ENCODE measurements at regions not wholly inside any gene's neighbourhood (a gene's known extent, or its start where the extent isn't known, plus 50 kb on each side); places are given as distances from the start of the nearest gene placed in this dataset.

GRCh38 chrX:107571296-107571998 lies 56.9 kb upstream of the PRPS1 start:
- H3K36me3 Mint-ChIP-seq = no peaks in the 10 kb centered on the region
- H3K27me3 Mint-ChIP-seq (ENCODE audit: low read depth in 2 of 2) = no peaks in the 10 kb centered on the region
- H3K4me3 Mint-ChIP-seq = no peak overlapping the region
- Histone ChIP-seq H3K27ac (ENCODE audit: low read length) (no peak overlapping the region), H3K4me1 (ENCODE audit: control insufficient read depth, insufficient read depth, low read length) (no peaks in the 10 kb centered on the region), H3K9me3 (ENCODE audit: control insufficient read depth, insufficient read depth, low read length) (no peaks in the 10 kb centered on the region), H3K4me3 (ENCODE audit: low read length) (no peak overlapping the region), H3K36me3 (ENCODE audit: control insufficient read depth, insufficient read depth, low read length) (no peaks in the 10 kb centered on the region), H3K27me3 (ENCODE audit: control insufficient read depth, insufficient read depth, low read length) (no peaks in the 10 kb centered on the region)
- H3K27ac Mint-ChIP-seq = no peak overlapping the region
- 88% methylated on average over 7 of the region's 9 CpGs for WGBS (ENCODE audit: insufficient coverage)
- no peak for TF ChIP-seq CTCF (IDR thresholded peaks at IDR 0.05)
- peaks cover 4% of the 10 kb centered on the region in 2 donors for H3K4me1 Mint-ChIP-seq
- intact Hi-C loops (cut with micrococcal nuclease) = no loop called here
- no peak for DNase-seq
- no peaks in the 10 kb centered on the region for H3K9me3 Mint-ChIP-seq
- ATAC-seq = no peak

DNA sequence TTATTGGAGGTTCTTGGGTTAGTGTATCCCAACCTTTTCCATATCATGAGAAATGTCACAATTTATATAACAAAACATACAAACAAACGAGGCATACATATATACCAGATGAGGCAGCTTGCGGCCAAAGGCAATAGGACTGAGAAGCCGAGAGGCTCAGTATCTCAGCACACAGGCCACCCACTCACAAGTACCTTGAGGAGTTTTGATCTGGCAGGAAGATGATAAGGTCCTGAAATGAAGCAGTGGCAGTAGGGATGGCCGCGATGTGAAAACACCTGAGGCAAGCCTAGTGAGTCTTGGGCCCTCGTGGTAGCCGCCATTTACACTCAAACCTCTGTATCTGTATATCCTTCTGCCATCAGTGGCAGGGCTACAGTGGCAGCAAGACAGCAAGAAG lies 55.3 kb upstream of the PRPS1 start:
- peaks cover 8% of the 10 kb centered on the region in 2 donors for H3K4me1 Mint-ChIP-seq
- TF ChIP-seq CTCF (IDR thresholded peaks at IDR 0.05) = no peak
- Histone ChIP-seq H3K27me3 (ENCODE audit: control insufficient read depth, insufficient read depth, low read length) (no peaks in the 10 kb centered on the region), H3K36me3 (ENCODE audit: control insufficient read depth, insufficient read depth, low read length) (no peaks in the 10 kb centered on the region), H3K4me3 (ENCODE audit: low read length) (no peak overlapping the region), H3K4me1 (ENCODE audit: control insufficient read depth, insufficient read depth, low read length) (no peaks in the 10 kb centered on the region), H3K9me3 (ENCODE audit: control insufficient read depth, insufficient read depth, low read length) (no peaks in the 10 kb centered on the region), H3K27ac (ENCODE audit: low read length) (no peak overlapping the region)
- H3K27me3 Mint-ChIP-seq (ENCODE audit: low read depth in 2 of 2) = no peaks in the 10 kb centered on the region
- H3K27ac Mint-ChIP-seq = no peak overlapping the region
- H3K9me3 Mint-ChIP-seq = no peaks in the 10 kb centered on the region
- no peaks in the 10 kb centered on the region for H3K36me3 Mint-ChIP-seq
- intact Hi-C loops (cut with micrococcal nuclease) = no loop called here
- DNase-seq = no peak
- H3K4me3 Mint-ChIP-seq = no peak overlapping the region
- WGBS (ENCODE audit: insufficient coverage) = 100% methylated on average over 4 of the region's 7 CpGs
- ATAC-seq = no peak

DNA sequence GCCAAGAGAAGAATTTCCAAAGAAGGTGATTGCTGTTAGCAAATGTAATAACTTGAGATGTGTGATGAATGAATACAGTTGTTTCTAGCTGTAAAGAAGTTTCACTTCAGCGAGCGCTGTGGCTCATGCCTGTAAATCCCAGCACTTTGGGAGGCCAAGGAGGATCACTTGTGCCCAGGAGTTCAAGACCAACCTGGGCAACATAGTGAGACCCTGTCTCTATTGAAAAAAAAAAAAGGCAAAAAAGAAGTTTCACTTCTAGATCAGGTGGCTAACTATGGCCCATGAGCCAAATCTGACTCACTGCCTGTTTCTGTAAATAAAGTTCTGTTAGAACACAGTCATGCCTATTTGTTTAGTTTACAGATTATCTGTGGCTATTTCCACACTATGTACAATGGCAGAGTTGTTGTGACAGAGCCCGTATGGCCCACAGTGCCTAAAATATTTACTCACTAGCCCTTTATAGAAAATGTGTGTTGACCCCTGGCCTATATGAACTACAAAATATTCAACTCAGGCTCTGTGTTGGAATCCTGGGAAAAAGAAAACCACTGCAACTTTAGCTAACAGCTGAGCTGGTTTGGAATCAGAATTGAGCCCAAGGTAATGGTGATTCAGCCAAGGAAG lies 54.1 kb upstream of the PRPS1 start:
- TF ChIP-seq CTCF (IDR thresholded peaks at IDR 0.05) = no peak
- WGBS (ENCODE audit: insufficient coverage) = 100% methylated on average over 3 of the region's 3 CpGs
- Histone ChIP-seq H3K27ac (ENCODE audit: low read length) (no peak overlapping the region), H3K4me1 (ENCODE audit: control insufficient read depth, insufficient read depth, low read length) (no peaks in the 10 kb centered on the region), H3K4me3 (ENCODE audit: low read length) (no peak overlapping the region), H3K9me3 (ENCODE audit: control insufficient read depth, insufficient read depth, low read length) (no peaks in the 10 kb centered on the region), H3K27me3 (ENCODE audit: control insufficient read depth, insufficient read depth, low read length) (no peaks in the 10 kb centered on the region), H3K36me3 (ENCODE audit: control insufficient read depth, insufficient read depth, low read length) (no peaks in the 10 kb centered on the region)
- Mint-ChIP-seq H3K9me3 (no peaks in the 10 kb centered on the region), H3K4me3 (no peak overlapping the region), H3K27ac (no peak overlapping the region), H3K4me1 (peaks cover 8% of the 10 kb centered on the region in 2 donors), H3K27me3 (ENCODE audit: low read depth in 2 of 2) (no peaks in the 10 kb centered on the region), H3K36me3 (no peaks in the 10 kb centered on the region)
- DNase-seq (no peak), ATAC-seq (no peak)
- intact Hi-C loops (cut with micrococcal nuclease) = no loop called here

GRCh38 chrX:107574711-107575110 lies 53.6 kb upstream of the PRPS1 start:
- Mint-ChIP-seq H3K4me1 (peaks cover 8% of the 10 kb centered on the region in 2 donors), H3K9me3 (no peaks in the 10 kb centered on the region), H3K4me3 (no peak overlapping the region), H3K27me3 (ENCODE audit: low read depth in 2 of 2) (no peaks in the 10 kb centered on the region), H3K27ac (no peak overlapping the region), H3K36me3 (no peaks in the 10 kb centered on the region)
- intact Hi-C loops (cut with micrococcal nuclease) = no loop called here
- H3K27ac ChIP-seq (ENCODE audit: low read length) = no peak overlapping the region
- TF ChIP-seq CTCF (IDR thresholded peaks at IDR 0.05) = no peak
- no peaks in the 10 kb centered on the region for H3K36me3 ChIP-seq (ENCODE audit: control insufficient read depth, insufficient read depth, low read length)
- no peak overlapping the region for H3K4me3 ChIP-seq (ENCODE audit: low read length)
- ATAC-seq (no peak), DNase-seq (no peak)
- H3K27me3 ChIP-seq (ENCODE audit: control insufficient read depth, insufficient read depth, low read length) = no peaks in the 10 kb centered on the region
- H3K4me1 ChIP-seq (ENCODE audit: control insufficient read depth, insufficient read depth, low read length) = no peaks in the 10 kb centered on the region
- H3K9me3 ChIP-seq (ENCODE audit: control insufficient read depth, insufficient read depth, low read length) = no peaks in the 10 kb centered on the region

Measured in natural killer cell (primary cell).